Lung (tissue), 11 donors: ENCODE measurements at regions not wholly inside any gene's neighbourhood (a gene's known extent, or its start where the extent isn't known, plus 50 kb on each side); places are given as distances from the start of the nearest gene placed in this dataset.

Experiments used
- ATAC-seq: fragments of 200-7000 bp; cut with Tn5 transposase; one replicate; pipeline ENCODE4 v1.9.1; 2020; ENCODE audit warnings: moderate number of reproducible peaks; ENCODE audit not compliant: insufficient read depth, low FRiP score
- DNase-seq, 3 donors: peaks; one replicate each; pipeline ENCODE4 v3.0.0-alpha.2; 2013 to 2017
- H3K27ac ChIP-seq, 2 donors: one replicate each; pipeline ENCODE4 v1.5.1; 2013; ENCODE audit warnings: mild to moderate bottlenecking in 2 of 2, moderate library complexity in 2 of 2, control low read depth in 1 of 2, inconsistent platforms in 1 of 2, low read depth in 1 of 2, low read length in 1 of 2
- H3K27me3 ChIP-seq, 3 donors: one replicate each; pipeline ENCODE4 v1.5.1; 2013; ENCODE audit warnings: low read length in 2 of 3; ENCODE audit not compliant: control insufficient read depth in 3 of 3, insufficient read depth in 3 of 3
- H3K36me3 ChIP-seq, 4 donors: one replicate each; pipeline ENCODE4 v1.5.1; 2013; ENCODE audit warnings: low read length in 4 of 4, mild to moderate bottlenecking in 1 of 4, moderate library complexity in 1 of 4; ENCODE audit not compliant: control insufficient read depth in 4 of 4, insufficient read depth in 4 of 4
- H3K4me1 ChIP-seq, 5 donors: one replicate each; pipeline ENCODE4 v1.5.1; 2013; ENCODE audit warnings: low read length in 5 of 5, mild to moderate bottlenecking in 2 of 5, moderate library complexity in 1 of 5; ENCODE audit not compliant: control insufficient read depth in 5 of 5, insufficient read depth in 5 of 5
- H3K4me3 ChIP-seq: one replicate; pipeline ENCODE4 v1.5.1; 2013; ENCODE audit warnings: mild to moderate bottlenecking, control low read depth, moderate library complexity
- H3K9ac ChIP-seq, 2 donors: one replicate each; pipeline ENCODE4 v1.5.1; 2013; ENCODE audit warnings: low read length in 2 of 2, control low read depth in 1 of 2; ENCODE audit not compliant: insufficient read depth in 1 of 2
- H3K9me3 ChIP-seq, 4 donors: one replicate each; pipeline ENCODE4 v1.5.1; 2013; ENCODE audit warnings: low read length in 3 of 4, mild to moderate bottlenecking in 1 of 4, moderate library complexity in 1 of 4; ENCODE audit not compliant: control insufficient read depth in 4 of 4, insufficient read depth in 3 of 4
- WGBS, 2 donors: extraction: QIAGEN DNeasy Blood & Tissue Kit; methylation state at CpG; one replicate each; pipeline ENCODE4 v1.1.7; 2013; 5-methylcytosine and 5-hydroxymethylcytosine counted together
- TF ChIP-seq, protein P1 (sequence below): IDR thresholded peaks from 2 replicates; pipeline ENCODE4 v1.5.1; 2012; ENCODE audit warnings: mild to moderate bottlenecking; ENCODE audit errors: control extremely low read depth, extremely low read depth
- donor health status: control.
- donor health status: control.
- donor health status: Bipolar disorder and iron deficiency.
- donor health status: healthy.
- donor health status: DM: yes; HTN: yes; CAD: no.

DNA sequence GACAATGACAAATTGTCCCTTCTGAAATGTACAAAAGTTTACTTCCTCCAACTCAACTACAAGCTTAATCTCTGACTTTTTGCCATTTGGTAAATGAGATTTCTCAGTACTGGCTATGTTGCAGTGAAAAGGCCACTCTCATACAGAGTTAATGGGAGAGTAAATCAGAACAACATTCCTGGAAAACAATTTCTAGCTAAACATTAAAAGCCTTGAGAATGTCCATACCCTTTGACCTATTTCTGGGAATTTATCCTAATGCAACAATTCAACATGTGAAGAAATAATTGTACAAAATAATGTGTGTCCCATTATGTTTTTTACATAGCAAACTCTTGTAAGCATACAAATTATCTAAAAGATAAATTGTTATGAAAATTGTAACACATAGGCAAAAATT lies 56.3 kb upstream of the SPEF2 start:
- Histone ChIP-seq H3K4me1 (no peaks in the 10 kb centered on the region), H3K4me3 (no peak overlapping the region), H3K36me3 (no peaks in the 10 kb centered on the region), H3K27ac (no peak overlapping the region), H3K27me3 (no peaks in the 10 kb centered on the region), H3K9ac (no peak overlapping the region), H3K9me3 (peaks cover 1 to 14% (median 8%) of the 10 kb centered on the region in 4 donors)
- DNase-seq, result no peak
- TF ChIP-seq, protein P1, sequence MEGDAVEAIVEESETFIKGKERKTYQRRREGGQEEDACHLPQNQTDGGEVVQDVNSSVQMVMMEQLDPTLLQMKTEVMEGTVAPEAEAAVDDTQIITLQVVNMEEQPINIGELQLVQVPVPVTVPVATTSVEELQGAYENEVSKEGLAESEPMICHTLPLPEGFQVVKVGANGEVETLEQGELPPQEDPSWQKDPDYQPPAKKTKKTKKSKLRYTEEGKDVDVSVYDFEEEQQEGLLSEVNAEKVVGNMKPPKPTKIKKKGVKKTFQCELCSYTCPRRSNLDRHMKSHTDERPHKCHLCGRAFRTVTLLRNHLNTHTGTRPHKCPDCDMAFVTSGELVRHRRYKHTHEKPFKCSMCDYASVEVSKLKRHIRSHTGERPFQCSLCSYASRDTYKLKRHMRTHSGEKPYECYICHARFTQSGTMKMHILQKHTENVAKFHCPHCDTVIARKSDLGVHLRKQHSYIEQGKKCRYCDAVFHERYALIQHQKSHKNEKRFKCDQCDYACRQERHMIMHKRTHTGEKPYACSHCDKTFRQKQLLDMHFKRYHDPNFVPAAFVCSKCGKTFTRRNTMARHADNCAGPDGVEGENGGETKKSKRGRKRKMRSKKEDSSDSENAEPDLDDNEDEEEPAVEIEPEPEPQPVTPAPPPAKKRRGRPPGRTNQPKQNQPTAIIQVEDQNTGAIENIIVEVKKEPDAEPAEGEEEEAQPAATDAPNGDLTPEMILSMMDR, result no peak
- ATAC-seq, result no peak

- H3K4me1 ChIP-seq, result no peaks in the 10 kb centered on the region
- TF ChIP-seq, protein P1, result no peak
- H3K9ac ChIP-seq, result no peak overlapping the region
- H3K27me3 ChIP-seq, result no peaks in the 10 kb centered on the region
- 78 to 88% methylated on average over 1 of the region's 1 CpG for WGBS, 2 donors
- DNase-seq, result no peak
- no peaks in the 10 kb centered on the region for H3K36me3 ChIP-seq
- ATAC-seq, result no peak
- H3K27ac ChIP-seq, result no peak overlapping the region
- H3K9me3 ChIP-seq, result peaks cover 1 to 13% (median 8%) of the 10 kb centered on the region in 4 donors
- H3K4me3 ChIP-seq, result no peak overlapping the region
Measured at GRCh38 chr5:35557748-35558147, 59.9 kb upstream of the SPEF2 start.

GRCh38 chr5:35557199-35557598 lies 60.5 kb upstream of the SPEF2 start:
- H3K9me3 ChIP-seq, result peaks cover 1 to 11% (median 8%) of the 10 kb centered on the region in 4 donors
- no peak overlapping the region for H3K4me3 ChIP-seq
- WGBS, 2 donors, result 84 to 86% methylated on average over 2 of the region's 2 CpGs
- ATAC-seq (no peak), DNase-seq (no peak)
- H3K27ac ChIP-seq, result no peak overlapping the region
- H3K27me3 ChIP-seq, result no peaks in the 10 kb centered on the region
- no peaks in the 10 kb centered on the region for H3K4me1 ChIP-seq
- H3K9ac ChIP-seq, result no peak overlapping the region
- no peaks in the 10 kb centered on the region for H3K36me3 ChIP-seq
- TF ChIP-seq, protein P1, result no peak

DNA sequence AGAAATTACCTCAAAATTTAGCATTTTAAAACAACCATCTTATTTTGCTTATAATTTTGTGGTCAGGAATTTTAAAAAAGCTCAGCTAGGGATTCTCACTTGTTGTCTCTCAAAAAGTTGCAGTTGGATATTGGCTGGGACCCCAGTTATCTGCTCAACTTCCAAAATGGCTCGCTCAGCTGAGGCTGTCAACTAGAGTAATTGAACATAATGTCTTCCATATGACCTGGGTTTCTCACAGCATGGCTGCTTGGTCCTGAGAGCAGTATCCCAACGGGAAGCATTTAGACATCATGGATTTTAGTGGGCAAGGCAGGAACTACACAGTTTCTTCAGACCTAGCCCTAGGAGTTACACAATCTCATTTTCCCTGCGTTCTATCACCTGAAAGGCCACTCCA lies 63.6 kb upstream of the SPEF2 start:
- TF ChIP-seq, protein P1, result no peak
- 69 to 77% methylated on average over 3 of the region's 3 CpGs for WGBS, 2 donors
- Histone ChIP-seq H3K9ac (no peak overlapping the region), H3K27me3 (no peaks in the 10 kb centered on the region), H3K27ac (no peak overlapping the region), H3K9me3 (peaks cover 1 to 10% (median 8%) of the 10 kb centered on the region in 4 donors), H3K4me1 (no peaks in the 10 kb centered on the region), H3K4me3 (no peak overlapping the region), H3K36me3 (no peaks in the 10 kb centered on the region)
- ATAC-seq (no peak), DNase-seq (peak in 1 of 3 donors; percentile 12)
